ENCODE measurements at regions not wholly inside any gene's neighbourhood (a gene's known extent, or its start where the extent isn't known, plus 50 kb on each side); places are given as distances from the start of the nearest gene placed in this dataset.

DNA sequence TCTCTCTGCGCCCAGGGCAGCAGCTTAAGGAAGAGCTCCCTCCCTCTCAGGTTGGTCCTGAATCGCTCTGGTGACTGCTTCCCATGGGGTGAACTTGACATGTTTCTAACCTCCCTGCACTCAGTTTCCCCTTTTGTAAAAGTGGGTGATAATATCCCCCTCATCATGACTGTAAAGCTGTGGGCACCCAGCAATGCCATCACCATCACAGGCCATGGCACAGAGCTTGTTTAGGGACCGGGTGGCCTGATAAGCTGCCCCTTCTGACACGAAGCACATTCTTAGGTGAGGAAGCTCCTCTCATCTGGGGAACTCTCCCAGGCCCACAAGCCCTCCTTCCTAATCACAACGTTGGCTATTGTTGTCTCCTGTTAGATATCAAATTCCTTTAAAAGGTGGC is 972.8 kb upstream of the ZNF722 start:
- Histone ChIP-seq H3K79me2 (replicated peaks; ENCODE audit: insufficient read depth) (no peaks in the 10 kb centered on the region), H3K36me3 (ENCODE audit: insufficient read depth) (no peaks in the 10 kb centered on the region; the same call in 1 of the 2 replicates), H3K27me3 (ENCODE audit: insufficient read depth) (no peaks in the 10 kb centered on the region), H3K27ac (ENCODE audit: low read depth) (no peak overlapping the region), H3K9me2 (ENCODE audit: insufficient read depth) (no peaks in the 10 kb centered on the region), H3K4me3 (no peak overlapping the region), H3F3A (replicated peaks; ENCODE audit: low read depth) (no peaks in the 10 kb centered on the region), H3K4me2 (no peak overlapping the region), H2AFZ (no peak overlapping the region), H3K4me1 (ENCODE audit: insufficient read depth) (no peaks in the 10 kb centered on the region), H4K20me1 (replicated peaks; ENCODE audit: insufficient read depth) (no peaks in the 10 kb centered on the region)
- Mint-ChIP-seq H3K4me1 (no peaks in the 10 kb centered on the region), H3K27ac (no peak overlapping the region), H3K36me3 (ENCODE audit: low read depth) (peaks cover 59% of the 10 kb centered on the region), H3K27me3 (ENCODE audit: insufficient read depth, low read depth, poor library complexity) (peaks cover 13% of the 10 kb centered on the region), H3K4me3 (no peak overlapping the region), H3K9me3 (no peaks in the 10 kb centered on the region; the same call in 1 of the 3 replicates)
- ATAC-seq (no peak), DNase-seq (ENCODE audit: low spot score) (no peak)
- no peak for TF ChIP-seq ZNF331 (CRISPR knock-in tag; IDR thresholded peaks at IDR 0.05; ENCODE audit: low read depth)
- TF ChIP-seq, protein P1, sequence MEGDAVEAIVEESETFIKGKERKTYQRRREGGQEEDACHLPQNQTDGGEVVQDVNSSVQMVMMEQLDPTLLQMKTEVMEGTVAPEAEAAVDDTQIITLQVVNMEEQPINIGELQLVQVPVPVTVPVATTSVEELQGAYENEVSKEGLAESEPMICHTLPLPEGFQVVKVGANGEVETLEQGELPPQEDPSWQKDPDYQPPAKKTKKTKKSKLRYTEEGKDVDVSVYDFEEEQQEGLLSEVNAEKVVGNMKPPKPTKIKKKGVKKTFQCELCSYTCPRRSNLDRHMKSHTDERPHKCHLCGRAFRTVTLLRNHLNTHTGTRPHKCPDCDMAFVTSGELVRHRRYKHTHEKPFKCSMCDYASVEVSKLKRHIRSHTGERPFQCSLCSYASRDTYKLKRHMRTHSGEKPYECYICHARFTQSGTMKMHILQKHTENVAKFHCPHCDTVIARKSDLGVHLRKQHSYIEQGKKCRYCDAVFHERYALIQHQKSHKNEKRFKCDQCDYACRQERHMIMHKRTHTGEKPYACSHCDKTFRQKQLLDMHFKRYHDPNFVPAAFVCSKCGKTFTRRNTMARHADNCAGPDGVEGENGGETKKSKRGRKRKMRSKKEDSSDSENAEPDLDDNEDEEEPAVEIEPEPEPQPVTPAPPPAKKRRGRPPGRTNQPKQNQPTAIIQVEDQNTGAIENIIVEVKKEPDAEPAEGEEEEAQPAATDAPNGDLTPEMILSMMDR (conservative IDR thresholded peaks at IDR 0.05; ENCODE audit: low read depth in 2 of 2), result no peak
- TF ChIP-seq STAT1 (IDR thresholded peaks at IDR 0.05; ENCODE audit: unreplicated experiment), result no peak
- no peak for TF ChIP-seq EZH2 (IDR thresholded peaks at IDR 0.05; ENCODE audit: low read depth, unreplicated experiment)

GRCh38 chr7:63027075-63027474 is 971.6 kb upstream of the ZNF722 start:
- Histone ChIP-seq H3K27me3 (ENCODE audit: insufficient read depth) (no peaks in the 10 kb centered on the region), H3K36me3 (ENCODE audit: insufficient read depth) (no peaks in the 10 kb centered on the region; the same call in 1 of the 2 replicates), H3K9me2 (ENCODE audit: insufficient read depth) (no peaks in the 10 kb centered on the region), H2AFZ (no peak overlapping the region), H3K79me2 (replicated peaks; ENCODE audit: insufficient read depth) (no peaks in the 10 kb centered on the region), H3K4me1 (ENCODE audit: insufficient read depth) (no peaks in the 10 kb centered on the region), H3K4me3 (no peak overlapping the region), H3K4me2 (no peak overlapping the region), H3F3A (replicated peaks; ENCODE audit: low read depth) (no peaks in the 10 kb centered on the region), H4K20me1 (replicated peaks; ENCODE audit: insufficient read depth) (no peaks in the 10 kb centered on the region), H3K27ac (ENCODE audit: low read depth) (no peak overlapping the region)
- DNase-seq (ENCODE audit: low spot score) (no peak), ATAC-seq (no peak)
- Mint-ChIP-seq H3K4me3 (no peak overlapping the region), H3K27me3 (ENCODE audit: insufficient read depth, low read depth, poor library complexity) (peaks cover 13% of the 10 kb centered on the region), H3K36me3 (ENCODE audit: low read depth) (peaks cover 67% of the 10 kb centered on the region), H3K4me1 (no peaks in the 10 kb centered on the region), H3K9me3 (no peaks in the 10 kb centered on the region; the same call in 1 of the 3 replicates), H3K27ac (no peak overlapping the region)
- no peak for TF ChIP-seq ZNF331 (CRISPR knock-in tag; IDR thresholded peaks at IDR 0.05; ENCODE audit: low read depth)
- no peak for TF ChIP-seq ZNF462 (CRISPR knock-in tag; IDR thresholded peaks at IDR 0.05)
- no peak for TF ChIP-seq CREB1 (CRISPR knock-in tag; IDR thresholded peaks at IDR 0.05; ENCODE audit: low read depth)
- no peak for TF ChIP-seq STAT1 (IDR thresholded peaks at IDR 0.05; ENCODE audit: unreplicated experiment)
- TF ChIP-seq, protein P2, sequence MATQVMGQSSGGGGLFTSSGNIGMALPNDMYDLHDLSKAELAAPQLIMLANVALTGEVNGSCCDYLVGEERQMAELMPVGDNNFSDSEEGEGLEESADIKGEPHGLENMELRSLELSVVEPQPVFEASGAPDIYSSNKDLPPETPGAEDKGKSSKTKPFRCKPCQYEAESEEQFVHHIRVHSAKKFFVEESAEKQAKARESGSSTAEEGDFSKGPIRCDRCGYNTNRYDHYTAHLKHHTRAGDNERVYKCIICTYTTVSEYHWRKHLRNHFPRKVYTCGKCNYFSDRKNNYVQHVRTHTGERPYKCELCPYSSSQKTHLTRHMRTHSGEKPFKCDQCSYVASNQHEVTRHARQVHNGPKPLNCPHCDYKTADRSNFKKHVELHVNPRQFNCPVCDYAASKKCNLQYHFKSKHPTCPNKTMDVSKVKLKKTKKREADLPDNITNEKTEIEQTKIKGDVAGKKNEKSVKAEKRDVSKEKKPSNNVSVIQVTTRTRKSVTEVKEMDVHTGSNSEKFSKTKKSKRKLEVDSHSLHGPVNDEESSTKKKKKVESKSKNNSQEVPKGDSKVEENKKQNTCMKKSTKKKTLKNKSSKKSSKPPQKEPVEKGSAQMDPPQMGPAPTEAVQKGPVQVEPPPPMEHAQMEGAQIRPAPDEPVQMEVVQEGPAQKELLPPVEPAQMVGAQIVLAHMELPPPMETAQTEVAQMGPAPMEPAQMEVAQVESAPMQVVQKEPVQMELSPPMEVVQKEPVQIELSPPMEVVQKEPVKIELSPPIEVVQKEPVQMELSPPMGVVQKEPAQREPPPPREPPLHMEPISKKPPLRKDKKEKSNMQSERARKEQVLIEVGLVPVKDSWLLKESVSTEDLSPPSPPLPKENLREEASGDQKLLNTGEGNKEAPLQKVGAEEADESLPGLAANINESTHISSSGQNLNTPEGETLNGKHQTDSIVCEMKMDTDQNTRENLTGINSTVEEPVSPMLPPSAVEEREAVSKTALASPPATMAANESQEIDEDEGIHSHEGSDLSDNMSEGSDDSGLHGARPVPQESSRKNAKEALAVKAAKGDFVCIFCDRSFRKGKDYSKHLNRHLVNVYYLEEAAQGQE (IDR thresholded peaks at IDR 0.05; ENCODE audit: unreplicated experiment), result no peak
- no peak for TF ChIP-seq ZNF114 (CRISPR knock-in tag; IDR thresholded peaks at IDR 0.05)
- no peak for TF ChIP-seq NANOG (IDR thresholded peaks at IDR 0.05; ENCODE audit: borderline replicate concordance)
- no peak for TF ChIP-seq POLR2AphosphoS5 (IDR thresholded peaks at IDR 0.05; ENCODE audit: low read depth)
- TF ChIP-seq EZH2phosphoT487 (IDR thresholded peaks at IDR 0.05; ENCODE audit: unreplicated experiment), result no peak
- TF ChIP-seq JUNB (IDR thresholded peaks at IDR 0.05; ENCODE audit: unreplicated experiment), result no peak
